Astrocyte (in vitro differentiated cells and primary cell): ENCODE measurements at regions not wholly inside any gene's neighbourhood (a gene's known extent, or its start where the extent isn't known, plus 50 kb on each side); places are given as distances from the start of the nearest gene placed in this dataset.
"Not testable (repeated sequence)": the region's sequence is repeated elsewhere in the genome, so short reads cannot be mapped to it uniquely, and the experiment has no call there.

Source experiments
- EZH2 ChIP-seq: IDR thresholded peaks from 2 replicates; pipeline ENCODE4 v1.6.1; 2012; ENCODE audit warnings: mild to moderate bottlenecking, low read length, inconsistent platforms; ENCODE audit not compliant: insufficient read depth
- TF ChIP-seq, protein P1 (sequence below): IDR thresholded peaks from 2 replicates; pipeline ENCODE4 v1.5.1; 2011; ENCODE audit warnings: low read depth, mild to moderate bottlenecking, inconsistent platforms, low read length, moderate library complexity; ENCODE audit not compliant: insufficient read depth

DNA sequence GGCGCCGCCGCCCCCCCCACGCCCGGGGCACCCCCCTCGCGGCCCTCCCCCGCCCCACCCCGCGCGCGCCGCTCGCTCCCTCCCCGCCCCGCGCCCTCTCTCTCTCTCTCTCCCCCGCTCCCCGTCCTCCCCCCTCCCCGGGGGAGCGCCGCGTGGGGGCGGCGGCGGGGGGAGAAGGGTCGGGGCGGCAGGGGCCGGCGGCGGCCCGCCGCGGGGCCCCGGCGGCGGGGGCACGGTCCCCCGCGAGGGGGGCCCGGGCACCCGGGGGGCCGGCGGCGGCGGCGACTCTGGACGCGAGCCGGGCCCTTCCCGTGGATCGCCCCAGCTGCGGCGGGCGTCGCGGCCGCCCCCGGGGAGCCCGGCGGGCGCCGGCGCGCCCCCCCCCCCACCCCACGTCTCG, 2121.5 kb upstream of the TPTE start:
- TF ChIP-seq, protein P1, sequence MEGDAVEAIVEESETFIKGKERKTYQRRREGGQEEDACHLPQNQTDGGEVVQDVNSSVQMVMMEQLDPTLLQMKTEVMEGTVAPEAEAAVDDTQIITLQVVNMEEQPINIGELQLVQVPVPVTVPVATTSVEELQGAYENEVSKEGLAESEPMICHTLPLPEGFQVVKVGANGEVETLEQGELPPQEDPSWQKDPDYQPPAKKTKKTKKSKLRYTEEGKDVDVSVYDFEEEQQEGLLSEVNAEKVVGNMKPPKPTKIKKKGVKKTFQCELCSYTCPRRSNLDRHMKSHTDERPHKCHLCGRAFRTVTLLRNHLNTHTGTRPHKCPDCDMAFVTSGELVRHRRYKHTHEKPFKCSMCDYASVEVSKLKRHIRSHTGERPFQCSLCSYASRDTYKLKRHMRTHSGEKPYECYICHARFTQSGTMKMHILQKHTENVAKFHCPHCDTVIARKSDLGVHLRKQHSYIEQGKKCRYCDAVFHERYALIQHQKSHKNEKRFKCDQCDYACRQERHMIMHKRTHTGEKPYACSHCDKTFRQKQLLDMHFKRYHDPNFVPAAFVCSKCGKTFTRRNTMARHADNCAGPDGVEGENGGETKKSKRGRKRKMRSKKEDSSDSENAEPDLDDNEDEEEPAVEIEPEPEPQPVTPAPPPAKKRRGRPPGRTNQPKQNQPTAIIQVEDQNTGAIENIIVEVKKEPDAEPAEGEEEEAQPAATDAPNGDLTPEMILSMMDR, result not testable (repeated sequence)
- not testable (repeated sequence) for TF ChIP-seq EZH2
